Endothelial cell (in vitro differentiated cells): ENCODE measurements at regions not wholly inside any gene's neighbourhood (a gene's known extent, or its start where the extent isn't known, plus 50 kb on each side); places are given as distances from the start of the nearest gene placed in this dataset.
"Not testable (repeated sequence)": the region's sequence is repeated elsewhere in the genome, so short reads cannot be mapped to it uniquely, and the experiment has no call there.

Source experiments
- DNase-seq: peaks from one replicate; pipeline ENCODE4 v3.0.0; 2021; ENCODE audit warnings: low spot score
- H3K27ac Mint-ChIP-seq: one replicate; pipeline ENCODE4 v1.8.0; 2021; ENCODE audit warnings: mixed read lengths, inconsistent platforms; ENCODE audit not compliant: unreplicated experiment
- H3K27me3 Mint-ChIP-seq: one replicate; pipeline ENCODE4 v1.8.0; 2021; ENCODE audit warnings: mild to moderate bottlenecking, moderate library complexity, mixed read lengths, inconsistent platforms; ENCODE audit not compliant: unreplicated experiment
- H3K36me3 Mint-ChIP-seq: one replicate; pipeline ENCODE4 v1.8.0; 2021; ENCODE audit warnings: mild to moderate bottlenecking, low read depth, mixed read lengths, inconsistent platforms; ENCODE audit not compliant: unreplicated experiment
- H3K4me1 Mint-ChIP-seq: one replicate; pipeline ENCODE4 v1.8.0; 2021; ENCODE audit warnings: mild to moderate bottlenecking, mixed read lengths, inconsistent platforms; ENCODE audit not compliant: unreplicated experiment
- H3K4me3 Mint-ChIP-seq: one replicate; pipeline ENCODE4 v1.8.0; 2021; ENCODE audit warnings: mild to moderate bottlenecking, mixed read lengths, inconsistent platforms; ENCODE audit not compliant: unreplicated experiment
- H3K9me3 Mint-ChIP-seq: one replicate; pipeline ENCODE4 v1.8.0; 2021; ENCODE audit warnings: mixed read lengths, inconsistent platforms; ENCODE audit not compliant: unreplicated experiment
- TF ChIP-seq, protein P1 (sequence below): fragments of 200-600 bp; sonication (generic); IDR thresholded peaks from one replicate; pipeline ENCODE4 v1.5.0; 2021; ENCODE audit warnings: antibody characterized with exemption; ENCODE audit not compliant: unreplicated experiment

DNA sequence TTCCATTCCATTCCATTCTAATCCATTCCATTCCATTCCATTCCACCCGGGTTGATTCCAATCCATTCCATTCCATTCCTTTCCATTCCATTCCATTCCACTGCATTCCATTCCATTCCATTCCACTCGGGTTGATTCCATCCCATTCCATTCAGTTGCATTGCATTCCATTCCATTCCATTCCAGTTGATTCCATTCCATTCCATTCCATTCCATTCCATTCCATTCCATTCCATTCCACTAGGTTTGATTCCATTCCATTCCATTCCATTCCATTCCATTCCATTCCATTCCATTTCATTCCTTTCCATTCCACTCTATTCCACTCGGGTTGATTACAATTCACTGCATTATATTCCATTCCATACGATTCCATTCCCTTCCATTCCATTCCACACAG is 1136.9 kb downstream of the RPIA start:
- not testable (repeated sequence) for H3K4me3 Mint-ChIP-seq, H3K27ac Mint-ChIP-seq, H3K4me1 Mint-ChIP-seq, DNase-seq
- Mint-ChIP-seq H3K36me3 (peaks cover 19% of the 10 kb centered on the region), H3K9me3 (peaks cover 45% of the 10 kb centered on the region), H3K27me3 (peaks cover 16% of the 10 kb centered on the region)

DNA sequence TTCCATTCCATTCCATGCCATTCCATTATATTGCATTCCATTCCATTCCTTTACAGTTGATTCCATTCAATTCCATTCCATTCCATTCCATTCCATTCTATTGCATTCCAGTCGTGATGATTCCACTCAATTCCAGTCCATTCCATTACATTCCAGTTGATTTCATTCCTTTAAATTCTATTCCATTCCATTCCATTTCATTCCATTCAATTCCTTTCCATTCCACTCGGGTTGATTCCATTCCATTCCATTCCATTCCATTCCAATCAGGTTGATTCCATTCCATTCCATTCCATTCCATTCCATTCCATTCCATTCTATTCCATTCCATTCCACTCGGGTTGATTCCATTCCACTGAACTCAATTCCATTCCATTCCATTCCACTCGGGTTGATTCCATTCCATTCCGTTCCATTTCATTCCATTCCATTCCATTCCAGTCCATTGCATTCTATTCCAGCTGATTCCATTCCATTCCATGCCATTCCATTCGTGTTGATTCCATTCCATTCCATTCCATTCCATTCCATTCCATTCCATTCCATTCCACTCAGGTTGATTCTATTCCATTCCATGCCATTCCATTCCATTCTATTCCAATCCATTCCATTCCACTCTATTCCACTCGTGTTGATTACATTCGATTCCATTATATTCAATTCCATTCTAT is 1137.6 kb downstream of the RPIA start:
- Mint-ChIP-seq H3K36me3 (peaks cover 15% of the 10 kb centered on the region), H3K4me3 (peak overlapping the region; percentile 0), H3K27me3 (peaks cover 16% of the 10 kb centered on the region), H3K9me3 (peaks cover 38% of the 10 kb centered on the region)
- not testable (repeated sequence) for H3K27ac Mint-ChIP-seq, DNase-seq, H3K4me1 Mint-ChIP-seq

DNA sequence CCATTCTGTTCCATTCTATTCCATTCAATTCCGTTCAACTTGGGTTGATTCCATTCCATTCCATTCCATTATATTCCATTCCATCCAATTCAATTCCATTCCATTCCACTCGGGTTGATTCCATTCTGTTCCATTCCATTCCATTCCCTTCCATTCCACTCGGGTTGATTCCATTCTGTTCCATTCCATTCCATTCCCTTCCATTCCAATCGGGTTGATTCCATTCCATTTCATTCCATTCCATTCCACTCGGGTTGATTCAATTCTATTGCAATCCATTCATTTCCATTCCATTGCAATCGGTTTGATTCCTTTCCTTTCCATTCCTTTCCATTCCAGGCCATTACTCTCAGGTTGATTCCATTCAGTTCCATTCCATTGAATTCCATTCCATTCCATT is 1138.4 kb downstream of the RPIA start:
- DNase-seq, result no peak
- Mint-ChIP-seq H3K27ac (no peak overlapping the region), H3K27me3 (peaks cover 14% of the 10 kb centered on the region), H3K4me1 (no peaks in the 10 kb centered on the region), H3K4me3 (no peak overlapping the region), H3K36me3 (peaks cover 15% of the 10 kb centered on the region), H3K9me3 (peaks cover 31% of the 10 kb centered on the region)
- TF ChIP-seq, protein P1, sequence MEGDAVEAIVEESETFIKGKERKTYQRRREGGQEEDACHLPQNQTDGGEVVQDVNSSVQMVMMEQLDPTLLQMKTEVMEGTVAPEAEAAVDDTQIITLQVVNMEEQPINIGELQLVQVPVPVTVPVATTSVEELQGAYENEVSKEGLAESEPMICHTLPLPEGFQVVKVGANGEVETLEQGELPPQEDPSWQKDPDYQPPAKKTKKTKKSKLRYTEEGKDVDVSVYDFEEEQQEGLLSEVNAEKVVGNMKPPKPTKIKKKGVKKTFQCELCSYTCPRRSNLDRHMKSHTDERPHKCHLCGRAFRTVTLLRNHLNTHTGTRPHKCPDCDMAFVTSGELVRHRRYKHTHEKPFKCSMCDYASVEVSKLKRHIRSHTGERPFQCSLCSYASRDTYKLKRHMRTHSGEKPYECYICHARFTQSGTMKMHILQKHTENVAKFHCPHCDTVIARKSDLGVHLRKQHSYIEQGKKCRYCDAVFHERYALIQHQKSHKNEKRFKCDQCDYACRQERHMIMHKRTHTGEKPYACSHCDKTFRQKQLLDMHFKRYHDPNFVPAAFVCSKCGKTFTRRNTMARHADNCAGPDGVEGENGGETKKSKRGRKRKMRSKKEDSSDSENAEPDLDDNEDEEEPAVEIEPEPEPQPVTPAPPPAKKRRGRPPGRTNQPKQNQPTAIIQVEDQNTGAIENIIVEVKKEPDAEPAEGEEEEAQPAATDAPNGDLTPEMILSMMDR, result no peak

DNA sequence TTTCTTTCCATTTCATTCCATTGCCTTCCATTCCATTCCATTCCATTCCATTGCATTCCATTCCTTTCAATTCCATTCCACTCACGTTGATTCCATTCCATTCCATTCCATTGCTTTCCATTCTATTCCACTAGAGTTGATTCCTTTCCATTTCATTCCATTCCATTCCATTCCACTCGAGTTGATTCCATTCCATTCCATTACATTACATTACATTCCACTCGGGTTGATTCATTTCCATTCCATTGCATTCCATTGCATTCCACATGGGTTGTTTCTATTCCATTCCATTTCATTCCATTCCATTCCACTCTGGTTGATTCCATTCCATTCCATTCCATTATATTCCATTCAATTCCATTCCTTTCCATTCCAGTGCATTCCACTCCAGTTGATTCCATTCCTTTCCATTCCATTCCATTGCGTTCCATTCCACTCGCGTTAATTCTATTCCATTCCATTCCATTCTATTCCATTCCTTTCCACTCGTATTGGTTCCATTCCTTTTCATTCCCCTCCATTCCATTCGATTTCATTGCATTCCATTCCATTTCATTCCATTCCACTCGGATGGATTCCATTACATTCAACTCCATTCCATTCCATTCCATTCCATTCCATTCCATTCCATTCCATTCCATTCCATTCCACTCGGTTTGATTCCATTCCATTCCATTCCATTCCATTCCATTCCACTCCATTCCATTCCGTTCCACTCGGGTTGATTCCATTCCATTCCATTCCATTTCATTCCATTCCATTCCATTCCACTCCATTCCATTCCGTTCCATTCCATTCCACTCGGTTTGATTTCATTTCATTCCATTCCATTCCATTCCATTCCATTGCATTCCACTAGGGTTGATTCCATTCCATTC is 1139.1 kb downstream of the RPIA start:
- H3K27ac Mint-ChIP-seq, H3K4me1 Mint-ChIP-seq, DNase-seq: not testable (repeated sequence)
- Mint-ChIP-seq H3K36me3 (peaks cover 15% of the 10 kb centered on the region), H3K4me3 (peak overlapping the region; percentile 1), H3K9me3 (peaks cover 31% of the 10 kb centered on the region), H3K27me3 (peaks cover 14% of the 10 kb centered on the region)

DNA sequence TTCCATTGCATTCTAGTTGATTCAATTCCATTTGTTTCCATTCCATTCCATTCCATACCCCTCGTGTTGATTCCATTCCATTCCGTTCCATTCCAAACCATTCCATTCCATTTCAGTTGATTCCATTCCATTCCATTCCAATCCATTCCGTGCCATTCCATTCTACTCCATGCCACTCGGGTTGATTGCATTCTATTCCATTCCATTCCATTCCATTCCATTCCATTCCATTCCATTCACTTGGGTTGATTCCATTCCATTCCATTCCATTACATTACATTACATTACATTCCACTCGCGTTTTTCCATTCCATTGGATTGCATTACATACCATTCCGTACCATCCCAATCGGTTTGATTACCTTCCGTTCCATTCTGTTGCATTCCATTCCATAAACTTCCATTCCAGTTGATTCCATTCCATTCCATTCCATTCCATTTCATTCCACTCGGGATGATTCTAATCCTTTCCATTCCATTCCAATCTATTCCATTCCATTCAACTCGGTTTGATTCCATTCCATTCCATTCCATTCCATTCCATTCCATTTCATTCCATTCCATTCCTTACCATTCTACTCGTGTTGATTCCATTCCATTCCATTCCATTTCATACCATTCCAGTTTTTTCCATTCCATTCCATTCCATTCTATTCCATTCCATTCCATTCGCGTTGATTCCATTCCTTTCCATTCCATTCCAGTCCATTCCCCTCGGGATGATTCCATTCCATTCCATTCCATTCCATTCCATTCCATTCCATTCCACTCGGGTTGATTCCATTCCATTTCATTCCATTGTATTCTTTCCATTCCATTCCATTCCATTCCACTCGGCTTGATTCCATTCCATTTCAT is 1140.4 kb downstream of the RPIA start:
- Mint-ChIP-seq H3K36me3 (peaks cover 20% of the 10 kb centered on the region), H3K4me1 (no peaks in the 10 kb centered on the region), H3K4me3 (no peak overlapping the region), H3K9me3 (peaks cover 38% of the 10 kb centered on the region), H3K27me3 (peaks cover 21% of the 10 kb centered on the region), H3K27ac (no peak overlapping the region)
- TF ChIP-seq, protein P1, result no peak
- DNase-seq, result no peak

DNA sequence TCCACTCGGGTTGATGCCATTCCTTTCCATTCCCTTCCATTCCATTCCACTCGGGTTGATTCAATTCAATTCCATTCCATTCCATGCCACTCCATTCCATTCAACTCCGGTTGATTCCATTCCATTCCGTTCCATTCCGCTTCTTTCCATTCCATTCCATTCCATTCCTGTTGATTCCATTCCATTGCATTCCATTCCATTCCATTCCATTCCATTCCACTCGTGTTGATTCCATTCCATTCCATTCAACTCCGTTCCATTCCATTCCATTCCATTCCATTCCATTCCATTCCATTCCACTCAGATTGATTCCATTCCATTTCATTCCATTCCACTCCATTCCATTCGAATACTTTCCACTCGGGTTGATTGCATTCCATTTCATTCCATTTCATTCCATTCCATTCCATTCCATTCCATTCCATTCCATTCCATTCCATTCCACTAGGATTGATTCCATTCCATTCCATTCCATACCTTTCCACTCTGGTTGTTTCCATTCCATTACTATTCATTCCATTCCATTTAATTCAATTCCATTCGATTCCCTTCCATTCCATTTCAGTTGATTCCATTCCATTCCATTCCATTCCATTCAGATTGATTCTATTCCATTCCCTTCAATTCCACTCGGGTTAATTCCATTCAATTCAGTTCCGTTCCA is 1141.8 kb downstream of the RPIA start:
- no peaks in the 10 kb centered on the region for H3K4me1 Mint-ChIP-seq
- no peak for DNase-seq
- H3K36me3 Mint-ChIP-seq, result peaks cover 26% of the 10 kb centered on the region
- peak overlapping the region; percentile 0 for H3K4me3 Mint-ChIP-seq
- TF ChIP-seq, protein P1, result no peak
- H3K27me3 Mint-ChIP-seq, result peaks cover 21% of the 10 kb centered on the region
- peaks cover 40% of the 10 kb centered on the region for H3K9me3 Mint-ChIP-seq
- peak overlapping the region; percentile 0 for H3K27ac Mint-ChIP-seq
